CD14-positive monocyte (primary cell): ENCODE measurements at regions not wholly inside any gene's neighbourhood (a gene's known extent, or its start where the extent isn't known, plus 50 kb on each side); places are given as distances from the start of the nearest gene placed in this dataset.
"Not testable (repeated sequence)": the region's sequence is repeated elsewhere in the genome, so short reads cannot be mapped to it uniquely, and the experiment has no call there.

Experiments
- DNase-seq, 3 donors: peaks; one replicate each; pipeline ENCODE4 v3.0.0-alpha.2; 2011 to 2022
- H2AFZ ChIP-seq: 2 replicates; pipeline ENCODE4 v1.6.0; 2012; ENCODE audit warnings: mild to moderate bottlenecking, low read depth, low read length, inconsistent platforms; ENCODE audit not compliant: insufficient read depth, poor library complexity, severe bottlenecking
- H3K27ac ChIP-seq, 2 donors: 1 replicate in 1 of 2; 2 replicates in 1 of 2; pipeline ENCODE4 v1.5.1; 2012 to 2013; ENCODE audit warnings: low read length in 2 of 2, control low read depth in 1 of 2, inconsistent platforms in 1 of 2, low read depth in 1 of 2, mild to moderate bottlenecking in 1 of 2
- H3K27me3 ChIP-seq, 2 donors: one replicate each; pipeline versions ENCODE4 v1.6.0 to v1.6.1; 2011 to 2013; ENCODE audit warnings: low read length in 2 of 2; ENCODE audit not compliant: control insufficient read depth in 2 of 2, insufficient read depth in 2 of 2
- H3K36me3 ChIP-seq, 2 donors: replicated peaks in 1 of 2; 1 replicate in 1 of 2; 2 replicates in 1 of 2; pipeline versions ENCODE4 v1.5.1 to v1.6.1; 2012 to 2013; ENCODE audit warnings: low read length in 2 of 2, control low read depth in 1 of 2, inconsistent platforms in 1 of 2, mild to moderate bottlenecking in 1 of 2; ENCODE audit not compliant: insufficient read depth in 2 of 2, control insufficient read depth in 1 of 2
- H3K4me1 ChIP-seq, 2 donors: 1 replicate in 1 of 2; 2 replicates in 1 of 2; pipeline versions ENCODE4 v1.5.1 to v1.6.1; 2012 to 2013; ENCODE audit warnings: low read length in 2 of 2, control low read depth in 1 of 2, inconsistent platforms in 1 of 2, mild to moderate bottlenecking in 1 of 2, moderate library complexity in 1 of 2; ENCODE audit not compliant: insufficient read depth in 2 of 2, control insufficient read depth in 1 of 2
- H3K4me2 ChIP-seq: replicated peaks from 2 replicates; pipeline ENCODE3; 2012; ENCODE audit warnings: low read length, moderate library complexity, mild to moderate bottlenecking; ENCODE audit not compliant: poor library complexity, severe bottlenecking; ENCODE audit errors: extremely low read depth
- H3K4me3 ChIP-seq, 3 experiments: fragments of 200-600 bp in 1 of 3; sonication (generic) in 1 of 3; replicated peaks in 1 of 3; 1 replicate in 2 of 3; 2 replicates in 1 of 3; pipeline ENCODE4 v1.5.1; 2011 to 2013; ENCODE audit warnings: low read length in 3 of 3, mild to moderate bottlenecking in 3 of 3, control low read depth in 2 of 3, low read depth in 2 of 3, inconsistent platforms in 1 of 3, moderate library complexity in 1 of 3
- H3K79me2 ChIP-seq: 2 replicates; pipeline ENCODE4 v1.6.0; 2012; ENCODE audit warnings: mild to moderate bottlenecking, control low read depth, inconsistent platforms, low read length, moderate library complexity; ENCODE audit not compliant: insufficient read depth
- H3K9ac ChIP-seq: 2 replicates; pipeline ENCODE4 v1.6.0; 2017; ENCODE audit warnings: low read length, mild to moderate bottlenecking; ENCODE audit not compliant: insufficient read depth, poor library complexity, severe bottlenecking
- H3K9me3 ChIP-seq, 2 donors: replicated peaks in 1 of 2; 1 replicate in 1 of 2; 2 replicates in 1 of 2; pipeline versions ENCODE4 v1.5.1 to v1.6.1; 2012 to 2013; ENCODE audit warnings: low read length in 2 of 2, control low read depth in 1 of 2; ENCODE audit not compliant: control insufficient read depth in 1 of 2, insufficient read depth in 1 of 2
- H4K20me1 ChIP-seq: 2 replicates; pipeline ENCODE4 v1.6.0; 2012; ENCODE audit warnings: mild to moderate bottlenecking, low read length, control low read depth, moderate library complexity; ENCODE audit not compliant: insufficient read depth
- H3K27ac Mint-ChIP-seq, 7 donors: one replicate each; pipeline ENCODE4 v1.8.0; 2020; ENCODE audit warnings: mild to moderate bottlenecking in 7 of 7, mixed read lengths in 7 of 7, moderate library complexity in 6 of 7, inconsistent platforms in 2 of 7
- H3K27me3 Mint-ChIP-seq, 3 donors: one replicate each; pipeline ENCODE4 v1.8.0; 2021 to 2022; ENCODE audit warnings: low read depth in 3 of 3, mild to moderate bottlenecking in 3 of 3, mixed read lengths in 3 of 3, moderate library complexity in 3 of 3, inconsistent platforms in 1 of 3
- H3K36me3 Mint-ChIP-seq, 2 donors: one replicate each; pipeline ENCODE4 v1.8.0; 2020; ENCODE audit warnings: mixed read lengths in 2 of 2, inconsistent platforms in 1 of 2, mild to moderate bottlenecking in 1 of 2
- H3K4me1 Mint-ChIP-seq: one replicate; pipeline ENCODE4 v1.8.0; 2020; ENCODE audit warnings: mild to moderate bottlenecking, mixed read lengths
- H3K4me3 Mint-ChIP-seq, 2 donors: one replicate each; pipeline ENCODE4 v1.8.0; 2020; ENCODE audit warnings: mild to moderate bottlenecking in 2 of 2, mixed read lengths in 2 of 2, moderate library complexity in 1 of 2
- H3K9me3 Mint-ChIP-seq, 7 donors: one replicate each; pipeline ENCODE4 v1.8.0; 2020 to 2022; ENCODE audit warnings: mixed read lengths in 7 of 7, mild to moderate bottlenecking in 6 of 7, moderate library complexity in 6 of 7, inconsistent platforms in 2 of 7
- CTCF ChIP-seq: fragments of 200-600 bp; IDR thresholded peaks from one replicate; pipeline ENCODE4 v1.8.0; 2022; ENCODE audit warnings: antibody characterized with exemption, mild to moderate bottlenecking
- WGBS: methylation state at CpG from one replicate; pipeline ENCODE4 v1.1.5; 2013; ENCODE audit warnings: missing lambda C conversion rate; ENCODE audit not compliant: insufficient coverage; 5-methylcytosine and 5-hydroxymethylcytosine counted together
- intact Hi-C, 2 donors: fragments of 100-400 bp; cut with micrococcal nuclease; formaldehyde crosslinking; loops; one replicate each; pipeline versions ENCODE4 v1.15.0 to v1.15.1; 2023

- H3K4me1 ChIP-seq, H3K36me3 Mint-ChIP-seq, H3K79me2 ChIP-seq, H3K9me3 ChIP-seq, H3K9me3 Mint-ChIP-seq, DNase-seq, H3K4me2 ChIP-seq, H2AFZ ChIP-seq, H3K4me3 Mint-ChIP-seq, H3K4me1 Mint-ChIP-seq, intact Hi-C loops, H3K4me3 ChIP-seq, H3K27ac ChIP-seq, H3K27ac Mint-ChIP-seq, H3K9ac ChIP-seq, H4K20me1 ChIP-seq, H3K27me3 Mint-ChIP-seq, H3K36me3 ChIP-seq, H3K27me3 ChIP-seq: not testable (repeated sequence)
- WGBS = no CpG with 5 or more reads among the region's 1 CpG
These were observed 247.6 kb downstream of the FZD1 start for GRCh38 chr7:91511861-91512260.

GRCh38 chr7:91512958-91513357 is 248.7 kb downstream of the FZD1 start:
- Mint-ChIP-seq H3K27ac (no peak overlapping the region), H3K4me3 (no peak overlapping the region), H3K27me3 (peaks cover 0 to 2% (median 1%) of the 10 kb centered on the region in 3 donors), H3K36me3 (no peaks in the 10 kb centered on the region), H3K9me3 (peaks cover 0 to 7% (median 3%) of the 10 kb centered on the region in 7 donors), H3K4me1 (no peaks in the 10 kb centered on the region)
- intact Hi-C loops = no loop called here
- no peak overlapping the region for H3K4me3 ChIP-seq
- no peaks in the 10 kb centered on the region for H3K4me1 ChIP-seq
- no peaks in the 10 kb centered on the region for H3K36me3 ChIP-seq
- no peak overlapping the region for H2AFZ ChIP-seq
- no peak overlapping the region for H3K27ac ChIP-seq
- no peak overlapping the region for H3K9ac ChIP-seq
- no peak overlapping the region for H3K4me2 ChIP-seq
- H3K27me3 ChIP-seq = no peaks in the 10 kb centered on the region
- peaks cover 0 to 3% of the 10 kb centered on the region in 2 donors for H3K9me3 ChIP-seq
- no peak for DNase-seq
- no peak for TF ChIP-seq CTCF
- H3K79me2 ChIP-seq = no peaks in the 10 kb centered on the region
- WGBS = no CpG with 5 or more reads among the region's 3 CpGs
- H4K20me1 ChIP-seq = no peaks in the 10 kb centered on the region
